ENCODE measurements at regions not wholly inside any gene's neighbourhood (a gene's known extent, or its start where the extent isn't known, plus 50 kb on each side); places are given as distances from the start of the nearest gene placed in this dataset.

- H3K36me3 Mint-ChIP-seq = no peaks in the 10 kb centered on the region
- peaks cover 0 to 10% (median 0%) of the 10 kb centered on the region in 3 donors for H3K27me3 Mint-ChIP-seq
- no peak overlapping the region for H3K4me3 Mint-ChIP-seq
- peaks cover 0 to 3% (median 0%) of the 10 kb centered on the region in 7 donors for H3K9me3 Mint-ChIP-seq
- ATAC-seq (ENCODE audit: low read depth in 2 of 2) = no peak
- DNase-seq = no peak
- no peak overlapping the region for H3K27ac Mint-ChIP-seq
- no peaks in the 10 kb centered on the region for H3K4me1 Mint-ChIP-seq
Observed at GRCh38 chr18:73283032-73283431, 415.2 kb upstream of the NETO1 start.

- DNase-seq (no peak), ATAC-seq (ENCODE audit: low read depth in 2 of 2) (no peak)
- H3K27ac Mint-ChIP-seq = no peak overlapping the region
Observed at GRCh38 chr18:73279498-73279897, 411.7 kb upstream of the NETO1 start.

GRCh38 chr18:73274812-73275621 lies 407.2 kb upstream of the NETO1 start:
- Mint-ChIP-seq H3K27ac (no peak overlapping the region), H3K36me3 (no peaks in the 10 kb centered on the region), H3K4me3 (peak overlapping the region in 1 of 8 donors; percentile 24), H3K27me3 (peaks cover 3 to 11% (median 5%) of the 10 kb centered on the region in 3 donors), H3K4me1 (no peaks in the 10 kb centered on the region), H3K9me3 (peaks cover 0 to 3% (median 0%) of the 10 kb centered on the region in 7 donors)
- ATAC-seq (ENCODE audit: low read depth in 2 of 2) (no peak), DNase-seq (no peak)

More at GRCh38 chr18:73279498-73279897, 411.7 kb upstream of the NETO1 start:
- Mint-ChIP-seq H3K27me3 (peaks cover 3 to 11% (median 5%) of the 10 kb centered on the region in 3 donors), H3K4me3 (no peak overlapping the region), H3K36me3 (no peaks in the 10 kb centered on the region), H3K9me3 (peaks cover 0 to 3% (median 0%) of the 10 kb centered on the region in 7 donors), H3K4me1 (no peaks in the 10 kb centered on the region)

- H3K4me3 Mint-ChIP-seq = no peak overlapping the region
- ATAC-seq (ENCODE audit: low read depth in 2 of 2) (no peak), DNase-seq (no peak)
- no peak overlapping the region for H3K27ac Mint-ChIP-seq
- H3K4me1 Mint-ChIP-seq = no peaks in the 10 kb centered on the region
- no peaks in the 10 kb centered on the region for H3K9me3 Mint-ChIP-seq
- peaks cover 0 to 3% (median 0%) of the 10 kb centered on the region in 3 donors for H3K27me3 Mint-ChIP-seq
- H3K36me3 Mint-ChIP-seq = no peaks in the 10 kb centered on the region
Observed at GRCh38 chr18:73270920-73271634, 403.3 kb upstream of the NETO1 start.

GRCh38 chr18:73264562-73264921 lies 396.8 kb upstream of the NETO1 start:
- no peaks in the 10 kb centered on the region for H3K4me1 Mint-ChIP-seq
- DNase-seq (no peak), ATAC-seq (ENCODE audit: low read depth in 2 of 2) (no peak)
- no peak overlapping the region for H3K4me3 Mint-ChIP-seq
- H3K9me3 Mint-ChIP-seq = no peaks in the 10 kb centered on the region
- no peaks in the 10 kb centered on the region for H3K27me3 Mint-ChIP-seq
- H3K36me3 Mint-ChIP-seq = no peaks in the 10 kb centered on the region
- H3K27ac Mint-ChIP-seq = peak overlapping the region in 1 of 6 donors; percentile 16

GRCh38 chr18:73261923-73262322 lies 394.1 kb upstream of the NETO1 start:
- Mint-ChIP-seq H3K36me3 (no peaks in the 10 kb centered on the region), H3K27ac (no peak overlapping the region), H3K27me3 (no peaks in the 10 kb centered on the region), H3K4me3 (no peak overlapping the region), H3K9me3 (no peaks in the 10 kb centered on the region), H3K4me1 (no peaks in the 10 kb centered on the region)
- DNase-seq (no peak), ATAC-seq (ENCODE audit: low read depth in 2 of 2) (no peak)

GRCh38 chr18:73261243-73261642 lies 393.5 kb upstream of the NETO1 start:
- no peaks in the 10 kb centered on the region for H3K9me3 Mint-ChIP-seq
- no peaks in the 10 kb centered on the region for H3K27me3 Mint-ChIP-seq
- no peak overlapping the region for H3K4me3 Mint-ChIP-seq
- H3K4me1 Mint-ChIP-seq = no peaks in the 10 kb centered on the region
- DNase-seq = no peak
- no peak for ATAC-seq (ENCODE audit: low read depth in 2 of 2)
- no peaks in the 10 kb centered on the region for H3K36me3 Mint-ChIP-seq
- no peak overlapping the region for H3K27ac Mint-ChIP-seq

GRCh38 chr18:73258375-73259087 lies 390.7 kb upstream of the NETO1 start:
- no peak overlapping the region for H3K27ac Mint-ChIP-seq
- H3K36me3 Mint-ChIP-seq = no peaks in the 10 kb centered on the region
- no peaks in the 10 kb centered on the region for H3K9me3 Mint-ChIP-seq
- no peak overlapping the region for H3K4me3 Mint-ChIP-seq
- DNase-seq (no peak), ATAC-seq (ENCODE audit: low read depth in 2 of 2) (no peak)
- no peaks in the 10 kb centered on the region for H3K27me3 Mint-ChIP-seq
- no peaks in the 10 kb centered on the region for H3K4me1 Mint-ChIP-seq

- Mint-ChIP-seq H3K9me3 (no peaks in the 10 kb centered on the region), H3K4me3 (no peak overlapping the region), H3K27ac (no peak overlapping the region), H3K4me1 (no peaks in the 10 kb centered on the region), H3K27me3 (peaks cover 0 to 4% (median 0%) of the 10 kb centered on the region in 3 donors), H3K36me3 (no peaks in the 10 kb centered on the region)
- ATAC-seq (ENCODE audit: low read depth in 2 of 2) = no peak
- DNase-seq = no peak
Observed at GRCh38 chr18:73254564-73254963, 386.8 kb upstream of the NETO1 start.

GRCh38 chr18:73249030-73249429 lies 381.2 kb upstream of the NETO1 start:
- H3K27ac Mint-ChIP-seq = no peak overlapping the region
- H3K4me3 Mint-ChIP-seq = no peak overlapping the region
- no peaks in the 10 kb centered on the region for H3K9me3 Mint-ChIP-seq
- DNase-seq = no peak
- no peak for ATAC-seq (ENCODE audit: low read depth in 2 of 2)
- no peaks in the 10 kb centered on the region for H3K36me3 Mint-ChIP-seq
- peaks cover 5 to 7% (median 5%) of the 10 kb centered on the region in 3 donors for H3K4me1 Mint-ChIP-seq
- peaks cover 0 to 4% (median 0%) of the 10 kb centered on the region in 3 donors for H3K27me3 Mint-ChIP-seq

- Mint-ChIP-seq H3K4me3 (no peak overlapping the region), H3K4me1 (peaks cover 5 to 7% (median 5%) of the 10 kb centered on the region in 3 donors), H3K27me3 (peaks cover 0 to 4% (median 0%) of the 10 kb centered on the region in 3 donors), H3K27ac (peak overlapping the region in 1 of 6 donors; percentile 71), H3K36me3 (no peaks in the 10 kb centered on the region), H3K9me3 (no peaks in the 10 kb centered on the region)
- DNase-seq = no peak
- no peak for ATAC-seq (ENCODE audit: low read depth in 2 of 2)
Observed at GRCh38 chr18:73246763-73247162, 379.0 kb upstream of the NETO1 start.

GRCh38 chr18:73245345-73245744 lies 377.6 kb upstream of the NETO1 start:
- DNase-seq = no peak
- no peaks in the 10 kb centered on the region for H3K9me3 Mint-ChIP-seq
- H3K4me3 Mint-ChIP-seq = no peak overlapping the region
- peaks cover 5 to 7% (median 5%) of the 10 kb centered on the region in 3 donors for H3K4me1 Mint-ChIP-seq
- no peak for ATAC-seq (ENCODE audit: low read depth in 2 of 2)
- no peaks in the 10 kb centered on the region for H3K27me3 Mint-ChIP-seq
- no peaks in the 10 kb centered on the region for H3K36me3 Mint-ChIP-seq
- H3K27ac Mint-ChIP-seq = no peak overlapping the region

- H3K27ac Mint-ChIP-seq = peak overlapping the region in 1 of 6 donors; percentile 14
- ATAC-seq (ENCODE audit: low read depth in 2 of 2) (no peak), DNase-seq (no peak)
- H3K27me3 Mint-ChIP-seq = no peaks in the 10 kb centered on the region
- H3K4me3 Mint-ChIP-seq = no peak overlapping the region
- H3K36me3 Mint-ChIP-seq = no peaks in the 10 kb centered on the region
- H3K4me1 Mint-ChIP-seq = peaks cover 5 to 7% (median 5%) of the 10 kb centered on the region in 3 donors
- H3K9me3 Mint-ChIP-seq = no peaks in the 10 kb centered on the region
Observed at GRCh38 chr18:73244401-73244800, 376.6 kb upstream of the NETO1 start.
